OCI-LY1 (cell line): ENCODE measurements at regions not wholly inside any gene's neighbourhood (a gene's known extent, or its start where the extent isn't known, plus 50 kb on each side); places are given as distances from the start of the nearest gene placed in this dataset.

Source experiments
- EZH2 ChIP-seq: fragments of 200-600 bp; sonication (generic), shearing (Covaris generic); IDR thresholded peaks from 2 replicates; pipeline ENCODE4 v1.8.0; 2017; ENCODE audit warnings: borderline replicate concordance, mixed run types, mild to moderate bottlenecking, antibody characterized with exemption, low read length, moderate library complexity, mixed read lengths
- TF ChIP-seq, protein P1 (sequence below): fragments of 200-600 bp; sonication (generic), shearing (Covaris generic); IDR thresholded peaks from 2 replicates; pipeline ENCODE4 v1.5.1; 2017; ENCODE audit warnings: mild to moderate bottlenecking, antibody characterized with exemption, low read length, moderate library complexity, mixed read lengths

DNA sequence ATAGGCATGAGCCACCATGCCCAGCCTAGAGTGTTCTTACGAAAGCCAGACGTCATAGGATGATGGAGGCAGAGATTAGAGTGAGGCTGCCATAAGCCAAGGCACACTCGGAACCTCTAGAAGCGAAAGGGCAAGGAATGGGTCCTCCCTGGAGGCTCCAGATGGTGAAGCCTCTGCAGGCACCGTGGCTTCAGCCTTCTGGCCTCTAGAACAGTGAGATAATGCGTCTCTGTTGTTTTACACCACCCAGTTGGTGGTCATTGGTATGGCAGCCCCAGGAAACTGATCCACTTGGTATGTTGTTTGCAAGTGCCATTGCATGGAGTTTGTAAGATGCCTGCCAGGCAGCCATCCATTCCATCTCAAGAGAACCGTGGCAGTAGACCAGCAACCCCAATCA lies 791.0 kb downstream of the TBC1D22A start:
- TF ChIP-seq, protein P1, sequence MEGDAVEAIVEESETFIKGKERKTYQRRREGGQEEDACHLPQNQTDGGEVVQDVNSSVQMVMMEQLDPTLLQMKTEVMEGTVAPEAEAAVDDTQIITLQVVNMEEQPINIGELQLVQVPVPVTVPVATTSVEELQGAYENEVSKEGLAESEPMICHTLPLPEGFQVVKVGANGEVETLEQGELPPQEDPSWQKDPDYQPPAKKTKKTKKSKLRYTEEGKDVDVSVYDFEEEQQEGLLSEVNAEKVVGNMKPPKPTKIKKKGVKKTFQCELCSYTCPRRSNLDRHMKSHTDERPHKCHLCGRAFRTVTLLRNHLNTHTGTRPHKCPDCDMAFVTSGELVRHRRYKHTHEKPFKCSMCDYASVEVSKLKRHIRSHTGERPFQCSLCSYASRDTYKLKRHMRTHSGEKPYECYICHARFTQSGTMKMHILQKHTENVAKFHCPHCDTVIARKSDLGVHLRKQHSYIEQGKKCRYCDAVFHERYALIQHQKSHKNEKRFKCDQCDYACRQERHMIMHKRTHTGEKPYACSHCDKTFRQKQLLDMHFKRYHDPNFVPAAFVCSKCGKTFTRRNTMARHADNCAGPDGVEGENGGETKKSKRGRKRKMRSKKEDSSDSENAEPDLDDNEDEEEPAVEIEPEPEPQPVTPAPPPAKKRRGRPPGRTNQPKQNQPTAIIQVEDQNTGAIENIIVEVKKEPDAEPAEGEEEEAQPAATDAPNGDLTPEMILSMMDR = no peak
- TF ChIP-seq EZH2 = no peak
